HG03039 (cell line): ENCODE measurements at regions not wholly inside any gene's neighbourhood (a gene's known extent, or its start where the extent isn't known, plus 50 kb on each side); places are given as distances from the start of the nearest gene placed in this dataset.

Experiments
- ATAC-seq: cut with Tn5 transposase; IDR thresholded peaks from one replicate; pipeline ENCODE4 v1.9.1; 2021; ENCODE audit warnings: mild to moderate bottlenecking, moderate library complexity; ENCODE audit not compliant: unreplicated experiment

DNA sequence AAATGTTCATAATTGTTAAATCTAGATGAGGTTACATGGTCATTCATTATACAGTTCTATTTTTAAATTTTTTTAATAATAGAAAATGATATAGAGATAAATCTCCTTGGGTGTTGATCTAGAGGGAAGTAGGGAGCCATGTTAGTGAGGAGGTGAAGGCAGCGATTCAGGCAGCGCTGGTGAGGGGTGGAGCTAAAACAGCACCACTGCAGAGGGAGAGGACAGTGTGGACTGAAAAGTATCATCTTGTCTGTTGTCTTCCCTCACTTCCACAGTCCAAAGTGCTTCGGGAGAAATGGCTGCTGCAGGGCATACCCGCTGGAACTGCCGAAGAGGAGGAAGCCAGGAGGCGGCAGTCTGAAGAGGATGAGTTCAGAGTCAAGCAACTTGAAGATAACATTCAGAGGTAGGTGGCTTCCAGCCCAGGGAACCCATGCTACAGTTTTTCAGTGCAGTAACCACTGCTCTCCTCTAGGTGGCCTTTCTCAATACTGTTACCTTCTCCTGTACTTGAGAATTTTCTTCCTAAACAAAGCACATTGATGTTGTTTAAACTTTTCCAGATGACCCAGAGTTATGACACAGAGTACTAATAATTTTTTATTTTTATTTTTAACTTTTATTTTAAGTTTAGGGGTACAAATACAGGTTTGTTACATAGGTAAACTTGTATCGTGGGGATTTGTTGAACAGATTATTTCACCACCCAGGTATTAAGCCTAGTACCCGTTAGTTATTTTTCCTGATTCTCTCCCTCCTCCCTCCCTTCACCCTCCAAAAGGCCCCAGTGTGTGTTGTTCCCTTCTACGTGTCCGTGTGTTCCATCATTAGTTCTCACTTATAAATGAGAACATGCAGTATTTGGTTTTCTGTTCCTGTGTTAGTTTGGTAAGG is 100.5 kb downstream of the PALM2AKAP2 start:
- ATAC-seq: peak; percentile 58

DNA sequence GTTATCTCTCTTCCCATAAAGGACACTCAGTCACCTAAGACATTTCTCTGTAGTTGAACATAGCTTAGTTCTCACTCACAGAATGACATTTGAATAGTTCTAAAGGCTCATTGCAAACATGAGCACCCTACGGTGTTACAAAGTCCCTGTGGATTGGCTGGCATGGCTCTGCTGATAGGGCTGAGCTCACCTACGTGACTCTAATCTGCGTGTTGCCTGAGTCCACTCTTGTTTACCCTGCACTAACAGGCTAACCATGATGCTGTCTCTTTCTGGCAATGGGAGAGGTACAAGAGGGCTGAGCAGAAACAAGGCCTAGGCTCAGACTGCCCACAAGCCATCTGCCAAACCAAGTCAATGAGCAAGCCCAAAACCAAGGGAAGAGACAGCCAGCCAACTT is 103.6 kb downstream of the PALM2AKAP2 start:
- no peak for ATAC-seq

DNA sequence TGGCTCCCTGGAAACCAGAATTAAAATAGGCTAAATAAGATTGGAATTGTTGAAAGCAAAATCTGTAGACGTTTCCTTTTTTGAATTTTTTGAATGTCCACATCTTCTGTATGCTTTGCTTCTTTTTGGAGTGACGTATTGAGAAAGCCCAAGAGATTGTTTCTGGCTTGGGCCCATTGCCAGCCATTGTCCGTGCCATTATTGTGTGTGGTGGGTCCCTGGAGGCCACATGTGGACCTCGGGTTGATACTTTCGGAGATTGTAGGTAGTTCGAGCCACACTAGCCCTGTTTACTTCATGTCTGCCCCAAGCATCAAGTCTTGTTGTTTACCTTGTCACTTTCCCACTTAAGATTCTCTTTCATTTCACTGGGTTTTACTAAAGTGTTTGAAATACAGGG is 106.0 kb downstream of the PALM2AKAP2 start:
- ATAC-seq: no peak

DNA sequence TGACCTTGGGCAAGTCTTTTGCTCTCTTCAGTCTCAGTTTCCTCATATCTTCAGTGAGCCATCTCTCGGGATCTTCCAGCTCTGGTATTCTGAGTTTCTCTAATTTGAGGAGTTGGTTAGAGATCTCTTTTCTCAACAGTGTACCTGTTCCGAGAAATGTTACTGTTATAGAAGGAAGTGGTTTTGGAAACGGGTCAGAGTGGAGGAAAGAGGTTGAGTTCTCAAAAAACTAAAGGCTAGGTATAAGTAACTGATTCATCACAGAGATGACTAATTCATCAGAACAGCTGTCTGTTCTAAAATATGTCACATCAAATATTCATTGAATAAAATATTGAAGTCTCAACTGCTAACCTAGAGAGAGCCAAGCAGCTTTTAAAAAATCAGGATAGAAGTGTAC is 106.6 kb downstream of the PALM2AKAP2 start:
- no peak for ATAC-seq

DNA sequence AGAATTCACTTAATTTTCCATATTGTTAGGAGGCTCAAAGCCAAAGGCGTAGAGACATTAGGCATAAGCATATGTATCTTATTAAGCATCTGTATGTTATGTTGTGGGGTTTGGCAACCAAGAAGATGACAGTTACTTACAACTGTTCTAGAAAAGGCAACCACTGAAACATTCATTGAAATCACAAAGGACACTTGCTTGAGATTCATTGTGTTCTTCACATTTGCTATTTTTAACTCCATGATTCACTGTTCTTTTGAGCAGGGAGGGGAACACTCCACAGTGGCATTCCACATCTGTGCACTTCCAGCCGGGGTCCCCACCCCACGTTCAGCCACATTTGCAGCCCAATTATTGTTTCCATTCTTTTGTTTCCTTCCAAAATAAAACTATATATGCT is 107.1 kb downstream of the PALM2AKAP2 start:
- ATAC-seq: no peak

DNA sequence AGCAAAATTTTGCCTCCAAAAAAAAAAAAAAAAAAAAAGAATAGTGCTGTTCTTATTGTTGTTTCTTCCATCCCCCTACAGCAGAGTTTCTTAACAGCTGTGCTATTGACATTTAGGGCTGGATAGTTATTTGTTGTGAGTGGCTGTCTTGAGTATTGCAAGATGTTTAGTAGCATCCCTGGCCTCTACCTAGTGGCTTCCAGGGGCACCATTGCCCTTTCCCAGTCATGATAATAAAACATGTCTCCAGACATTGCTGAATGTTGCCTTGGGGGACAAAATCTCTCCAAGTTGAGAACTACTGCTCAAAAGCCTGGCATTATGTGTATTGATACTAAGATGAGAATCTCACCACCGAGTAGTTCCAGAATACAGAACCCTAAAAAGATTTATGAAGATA is 108.7 kb downstream of the PALM2AKAP2 start:
- no peak for ATAC-seq

DNA sequence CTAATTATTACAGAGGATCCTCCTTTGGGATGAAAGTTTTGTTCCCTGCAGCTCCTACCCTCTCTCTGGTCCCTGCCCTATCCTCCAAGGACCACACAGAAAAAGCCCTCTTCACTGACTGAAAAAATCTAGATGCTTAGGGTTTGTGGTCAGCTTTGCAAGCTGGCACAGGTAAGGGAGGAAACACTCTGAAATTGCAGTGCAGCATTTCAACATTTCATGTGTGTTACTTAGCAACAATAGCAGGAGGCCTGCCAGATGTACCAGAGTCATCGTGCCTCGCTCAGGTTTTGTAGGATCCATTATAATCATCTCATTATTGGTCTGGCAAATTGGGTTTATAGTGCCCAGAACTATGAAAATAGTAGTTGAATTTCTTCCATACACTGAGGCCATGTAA is 109.5 kb downstream of the PALM2AKAP2 start:
- ATAC-seq: no peak

DNA sequence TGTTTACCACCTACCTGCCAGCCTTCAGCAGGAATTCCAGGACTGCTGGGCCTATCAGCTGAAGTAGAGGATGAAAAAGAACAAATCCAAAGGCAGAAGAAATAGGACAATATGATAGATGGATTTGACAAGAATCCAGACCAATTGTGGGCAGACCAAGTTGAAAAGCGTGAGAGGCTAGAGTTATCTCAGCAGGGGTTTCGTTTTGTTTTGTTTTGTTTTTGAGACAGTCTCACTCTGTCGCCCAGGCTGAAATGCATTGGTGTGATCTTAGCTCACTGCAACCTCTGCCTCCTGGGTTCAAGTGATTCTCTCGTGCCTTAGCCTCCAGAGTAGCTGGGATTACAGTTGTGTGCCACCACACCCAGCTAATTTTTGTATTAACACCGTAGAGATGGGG is 113.2 kb downstream of the PALM2AKAP2 start:
- no peak for ATAC-seq

DNA sequence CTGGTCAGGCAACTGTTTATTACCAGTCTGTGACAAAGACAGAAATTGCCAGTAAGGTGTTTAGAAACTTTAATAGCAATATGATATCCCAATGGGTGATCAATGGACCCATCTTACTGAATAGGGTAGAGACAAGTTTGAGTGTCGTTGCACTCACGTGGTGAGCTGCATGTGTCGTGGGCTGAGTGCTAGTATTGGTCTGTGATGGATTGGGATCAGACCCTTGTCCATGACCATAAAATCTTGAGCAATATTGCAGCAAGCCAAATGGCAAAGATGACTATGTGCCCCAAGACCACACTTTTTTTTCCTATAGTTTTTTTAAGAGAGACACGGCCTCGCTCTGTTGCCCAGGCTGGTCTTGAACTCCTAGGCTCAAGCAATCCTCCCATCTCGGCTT is 114.5 kb downstream of the PALM2AKAP2 start:
- no peak for ATAC-seq

DNA sequence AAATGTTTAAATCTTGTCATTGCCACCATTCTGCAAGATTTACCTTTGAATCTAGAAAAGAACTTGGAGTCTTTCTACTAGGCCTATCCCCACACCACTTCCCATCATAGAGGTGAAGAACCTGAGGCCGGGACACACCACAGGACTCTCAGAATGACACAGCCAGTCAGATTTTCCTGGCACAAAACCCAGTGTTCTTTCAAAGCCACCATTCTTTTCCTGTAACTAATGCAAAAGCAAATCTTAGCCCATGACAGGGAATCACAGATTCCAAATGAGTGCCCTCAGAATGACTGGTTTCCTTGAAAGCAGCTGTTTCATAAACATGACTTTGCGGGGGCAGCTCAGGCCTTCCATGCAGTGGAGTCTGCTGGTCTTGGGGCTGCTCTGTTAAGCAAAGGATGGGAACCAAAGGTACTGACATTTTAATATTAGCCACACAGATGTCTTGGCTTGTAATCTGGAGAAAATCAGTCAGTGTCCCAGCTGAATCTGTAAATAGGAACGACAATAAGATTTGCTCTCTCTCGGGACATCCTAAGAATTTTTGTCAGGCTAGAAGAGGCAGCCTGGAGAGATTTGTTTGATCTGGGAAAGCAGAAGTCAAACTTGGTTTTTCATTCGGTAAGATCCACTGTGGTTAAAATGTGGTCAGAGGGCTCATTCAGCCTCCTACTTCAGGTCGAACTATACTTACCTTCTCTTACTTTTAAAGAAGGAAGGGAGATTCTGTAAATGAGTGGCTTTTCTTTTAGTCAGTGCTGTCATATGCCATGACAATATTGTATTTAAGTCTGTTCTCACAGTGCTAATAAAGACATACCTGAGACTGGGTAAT is 115.1 kb downstream of the PALM2AKAP2 start:
- ATAC-seq: no peak

DNA sequence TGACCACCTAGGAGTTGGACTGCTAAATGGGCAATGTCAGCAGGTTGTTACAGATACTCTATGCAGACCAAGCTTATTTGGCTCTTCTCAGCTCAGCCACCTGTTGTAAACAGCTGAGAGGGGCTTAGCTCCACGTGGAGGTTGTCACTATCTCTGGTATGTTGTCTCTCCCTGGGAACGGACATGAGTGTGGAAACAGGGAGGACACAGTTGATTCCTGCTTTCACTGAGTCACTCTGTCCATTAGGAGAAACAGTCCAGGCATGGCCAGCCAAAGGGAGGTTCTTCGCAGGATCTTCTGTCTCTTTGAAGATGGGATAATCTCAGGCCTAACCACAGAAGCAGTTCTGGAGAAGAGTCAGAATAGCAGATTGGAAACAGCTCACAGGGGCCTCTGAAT is 121.2 kb downstream of the PALM2AKAP2 start:
- ATAC-seq: no peak

DNA sequence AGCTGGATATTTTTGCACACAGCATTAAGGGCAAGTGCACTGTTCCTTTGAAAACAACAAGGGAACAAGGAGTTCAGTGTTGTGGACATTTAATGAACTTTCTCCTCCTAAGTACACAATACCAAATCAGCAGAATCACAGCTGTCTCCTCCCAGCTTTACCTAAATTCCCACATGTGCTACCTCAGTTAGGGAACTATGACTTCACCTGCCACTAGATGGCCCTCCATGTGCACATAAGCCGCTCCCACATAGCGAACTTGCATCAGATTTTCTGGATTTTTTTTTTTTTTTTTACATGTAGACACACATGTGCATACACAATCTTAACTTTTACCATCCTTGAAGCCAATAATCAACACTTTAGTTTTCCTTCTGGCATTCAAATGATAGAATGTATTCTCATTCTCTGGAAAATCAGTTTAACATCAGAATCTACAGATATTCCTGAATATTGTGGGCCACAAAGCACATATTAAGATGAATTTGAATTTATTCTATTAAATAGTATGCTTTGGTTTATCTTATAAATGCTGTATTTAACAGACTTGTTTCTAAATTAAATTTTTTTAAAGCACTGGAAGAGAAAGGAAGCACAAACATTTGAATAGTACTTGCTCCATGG is 123.6 kb downstream of the PALM2AKAP2 start:
- ATAC-seq: no peak

DNA sequence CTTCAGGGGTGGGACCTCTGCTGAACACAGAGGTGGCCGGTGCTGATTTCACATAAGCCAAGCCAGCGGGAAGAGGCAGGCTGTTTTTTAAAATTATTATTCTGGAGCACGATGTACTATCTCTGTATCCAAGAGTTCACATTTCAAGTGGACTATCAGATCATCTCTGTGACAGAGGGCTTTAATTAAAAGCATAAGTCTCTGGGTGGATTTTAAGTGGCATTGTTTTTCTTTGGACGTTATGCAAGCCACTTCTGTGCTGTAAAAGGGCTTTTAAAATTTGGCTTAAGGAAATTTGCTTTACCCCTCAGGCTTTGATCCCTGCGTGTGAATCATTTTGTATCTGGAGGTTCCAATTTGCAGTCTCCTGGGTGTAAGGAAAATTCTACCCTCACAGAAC is 124.7 kb downstream of the PALM2AKAP2 start:
- ATAC-seq: no peak

DNA sequence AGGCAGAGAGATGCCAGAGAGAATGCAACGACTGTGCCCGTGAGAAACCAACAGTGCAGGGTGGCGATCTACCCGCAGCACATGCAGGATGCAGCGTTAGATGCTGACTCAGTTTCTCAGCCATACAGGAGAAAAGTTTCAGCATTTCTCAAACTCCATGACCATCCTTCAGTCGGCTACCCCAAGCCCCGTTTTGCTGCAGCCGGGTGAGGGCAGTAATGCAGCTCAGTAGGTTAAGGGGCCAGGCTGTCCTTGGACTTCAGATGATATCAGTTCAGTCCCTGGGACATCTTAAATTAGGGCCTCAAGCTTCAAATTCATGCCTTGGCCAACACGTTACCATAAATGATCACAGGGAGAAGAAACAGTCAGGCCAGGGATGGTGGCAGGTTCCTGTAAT is 125.5 kb downstream of the PALM2AKAP2 start:
- ATAC-seq: no peak

DNA sequence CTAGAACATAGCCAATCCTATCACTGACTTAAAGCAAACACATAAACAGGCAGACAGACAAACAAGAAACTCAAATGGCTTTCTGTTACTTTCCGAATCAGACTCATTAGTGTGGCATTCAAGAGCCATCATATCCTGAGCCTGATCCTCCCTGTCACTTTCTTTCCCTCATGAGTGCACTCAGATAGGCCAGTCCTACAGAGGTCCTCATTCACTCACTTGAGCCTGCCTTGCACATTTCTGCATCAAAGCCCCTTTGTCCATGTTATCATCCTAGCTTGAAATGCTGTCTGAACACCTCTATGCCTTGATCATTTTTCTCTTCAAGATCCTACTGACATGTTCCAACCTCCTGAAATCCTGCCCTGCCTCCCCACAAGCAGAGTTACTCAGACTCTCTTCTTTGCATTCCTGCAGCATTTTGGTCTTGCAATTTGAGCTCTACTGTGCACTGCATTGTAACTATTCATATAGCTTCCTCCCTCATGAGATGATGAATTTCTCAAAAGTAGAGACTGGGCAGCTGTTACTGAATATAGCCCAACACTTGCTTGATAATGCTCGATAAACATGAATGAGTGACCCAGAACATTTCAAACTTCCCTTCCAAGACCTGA is 126.9 kb downstream of the PALM2AKAP2 start:
- ATAC-seq: peak; percentile 3

DNA sequence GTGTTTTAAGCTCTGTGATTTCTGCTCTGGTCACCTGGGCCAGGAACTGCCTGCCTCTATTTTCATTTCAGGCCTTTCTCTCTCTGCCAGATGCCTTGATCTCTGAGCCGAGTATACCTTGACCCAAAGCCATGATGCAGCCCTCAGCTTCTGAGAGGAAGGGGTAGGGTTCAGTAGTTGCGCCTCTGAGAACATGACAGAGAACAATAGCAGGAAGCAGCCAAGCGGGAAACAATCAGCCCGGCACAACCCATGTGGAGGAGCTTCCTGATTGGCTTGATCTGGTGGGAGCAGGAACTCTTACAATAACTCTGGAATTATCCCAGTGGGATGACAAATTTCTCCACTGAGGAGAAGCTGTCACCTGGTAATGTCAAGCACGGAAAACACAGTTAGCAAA is 127.4 kb downstream of the PALM2AKAP2 start:
- peak; percentile 72 for ATAC-seq

DNA sequence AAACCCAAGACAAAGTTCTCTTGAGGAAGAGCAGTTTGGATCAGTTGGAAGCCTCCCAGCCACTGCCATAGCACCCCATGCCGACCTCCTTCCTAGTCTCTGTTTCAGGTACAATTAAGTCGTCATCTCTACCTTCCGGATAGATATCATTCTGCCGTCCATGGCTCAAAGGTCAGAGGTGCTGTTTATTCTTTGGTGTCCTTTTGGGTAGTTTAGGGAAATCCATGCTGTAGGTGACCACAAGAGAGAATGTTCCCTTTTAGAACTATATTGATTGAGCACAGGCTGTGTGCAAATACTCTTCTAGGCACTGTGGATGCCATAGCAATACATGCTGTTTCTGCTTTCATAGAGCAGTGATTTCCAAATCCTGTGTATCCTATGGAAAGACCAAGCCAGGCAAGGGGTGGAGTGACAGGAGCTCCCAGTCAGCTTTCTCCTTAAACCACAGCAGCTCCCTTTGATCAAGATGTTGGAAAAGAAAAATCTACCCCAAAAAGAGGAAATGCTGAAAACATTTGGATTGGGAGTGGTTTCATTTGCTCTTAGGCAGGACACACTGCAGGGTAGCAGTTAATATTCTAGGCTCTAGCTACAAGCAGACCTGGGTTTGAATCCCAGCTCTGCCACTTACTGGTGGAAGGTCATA is 127.9 kb downstream of the PALM2AKAP2 start:
- no peak for ATAC-seq

DNA sequence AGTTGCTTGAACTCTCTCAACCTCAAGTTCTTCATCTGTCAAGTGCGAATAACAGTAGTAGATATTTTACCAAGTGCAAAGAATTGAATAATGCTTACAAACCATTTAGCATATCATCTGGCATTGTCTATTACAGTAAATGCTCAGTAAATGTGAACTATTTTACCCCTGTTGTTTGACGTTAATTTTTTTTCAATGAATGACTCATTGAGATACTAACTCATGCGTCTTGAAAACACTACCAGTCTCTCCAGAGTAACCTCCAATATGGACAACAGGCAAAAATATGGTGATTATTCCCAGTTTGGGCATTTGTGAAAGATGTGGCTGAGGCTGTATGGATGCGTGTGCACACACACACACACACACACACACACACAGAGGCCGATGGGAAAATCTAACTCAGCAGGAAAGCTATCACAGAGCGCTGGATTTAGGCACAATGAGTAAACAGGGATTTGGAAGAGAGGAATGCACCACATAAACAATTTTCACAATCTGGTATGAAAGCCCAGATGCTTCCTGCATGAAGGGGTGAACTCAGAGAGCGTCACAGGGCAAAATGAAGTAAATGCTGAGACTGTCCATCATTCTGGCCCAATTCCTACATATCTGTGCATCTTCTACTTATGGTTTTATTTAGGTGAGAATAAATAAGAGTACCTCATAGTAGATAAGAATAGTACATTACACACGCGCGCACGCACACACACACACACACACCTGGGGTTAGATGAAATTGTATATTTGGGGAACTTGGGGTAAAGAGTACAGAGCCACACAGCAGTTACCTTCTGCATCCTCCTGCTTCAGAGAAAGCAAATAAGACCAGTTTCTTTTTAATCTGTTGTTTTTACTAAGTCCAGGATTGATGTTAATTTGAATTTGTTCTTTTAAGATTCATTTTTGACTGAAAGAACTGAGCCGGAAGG is 128.7 kb downstream of the PALM2AKAP2 start:
- no peak for ATAC-seq

DNA sequence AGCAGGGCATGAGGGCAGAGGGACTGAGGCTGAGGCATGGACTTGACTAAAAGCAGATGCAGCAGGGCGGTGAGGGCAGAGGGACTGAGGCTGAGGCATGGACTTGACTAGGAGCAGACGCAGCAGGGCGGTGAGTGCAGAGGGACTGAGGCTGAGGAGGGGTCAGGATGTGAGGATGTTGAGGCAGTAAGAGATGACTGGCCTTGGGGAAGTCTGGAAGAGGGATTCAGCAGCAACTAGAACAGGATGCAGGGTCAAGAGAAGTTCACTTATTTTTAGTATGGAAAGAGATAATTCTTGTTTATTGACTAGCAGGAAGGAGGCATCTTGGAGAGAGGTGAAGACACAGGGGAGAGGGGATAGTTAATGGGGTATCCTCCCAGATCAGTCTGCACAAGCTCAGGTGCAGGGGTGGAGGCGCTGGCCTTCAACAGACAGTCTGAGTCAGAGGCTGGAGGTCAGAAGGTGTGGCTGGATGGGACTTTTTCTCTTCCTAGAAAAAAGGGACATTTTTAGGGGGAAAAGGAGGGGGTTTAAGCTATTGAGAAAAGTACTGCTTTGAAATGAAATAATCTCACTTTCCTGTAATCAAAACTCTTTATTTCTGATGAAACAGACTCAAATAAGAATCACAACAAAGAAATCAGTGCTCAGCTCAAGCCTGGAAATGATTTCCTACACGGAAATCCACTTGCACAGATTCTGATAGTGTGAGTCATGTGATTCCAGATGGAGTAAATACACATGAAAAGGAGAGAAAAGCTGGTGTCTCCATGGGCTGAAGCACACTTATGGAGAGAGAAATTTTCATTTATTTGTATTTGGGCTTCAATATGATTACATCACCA is 130.9 kb downstream of the PALM2AKAP2 start:
- ATAC-seq: no peak
